HEK293T (cell line): ENCODE measurements at regions not wholly inside any gene's neighbourhood (a gene's known extent, or its start where the extent isn't known, plus 50 kb on each side); places are given as distances from the start of the nearest gene placed in this dataset.

Experiments used
- ARNT ChIP-seq: fragments of 450-650 bp; IDR thresholded peaks from 2 replicates; pipeline ENCODE4 v1.6.1; 2017; ENCODE audit warnings: mild to moderate bottlenecking
- BHLHE40 ChIP-seq: fragments of 450-650 bp; IDR thresholded peaks from 2 replicates; pipeline ENCODE4 v1.6.1; 2016; ENCODE audit warnings: mild to moderate bottlenecking, moderate library complexity, borderline replicate concordance
- CTBP1 ChIP-seq: fragments of 450-650 bp; IDR thresholded peaks from 2 replicates; pipeline ENCODE4 v1.6.1; 2016; ENCODE audit warnings: borderline replicate concordance
- ELF4 ChIP-seq: fragments of 450-650 bp; IDR thresholded peaks from 2 replicates; pipeline ENCODE4 v1.6.1; 2017; ENCODE audit warnings: antibody characterized with exemption
- FOXK2 ChIP-seq: fragments of 450-650 bp; IDR thresholded peaks from 2 replicates; pipeline ENCODE4 v1.6.1; 2016; ENCODE audit warnings: mild to moderate bottlenecking
- L3MBTL2 ChIP-seq: fragments of 450-650 bp; conservative IDR thresholded peaks from 2 replicates; pipeline ENCODE4 v1.6.1; 2016; ENCODE audit warnings: mild to moderate bottlenecking
- NFRKB ChIP-seq: fragments of 450-650 bp; IDR thresholded peaks from 2 replicates; pipeline ENCODE4 v1.6.1; 2016; ENCODE audit warnings: mild to moderate bottlenecking, moderate library complexity
- SP1 ChIP-seq: fragments of 450-650 bp; IDR thresholded peaks from 2 replicates; pipeline ENCODE4 v1.6.1; 2017
- SUZ12 ChIP-seq: fragments of 450-650 bp; IDR thresholded peaks from 2 replicates; pipeline ENCODE4 v1.6.1; 2016; ENCODE audit warnings: mild to moderate bottlenecking
- TARDBP ChIP-seq: fragments of 450-650 bp; IDR thresholded peaks from 2 replicates; pipeline ENCODE4 v1.6.1; 2016
- ZNF384 ChIP-seq: fragments of 450-650 bp; IDR thresholded peaks from 2 replicates; pipeline ENCODE4 v1.6.1; 2016

DNA sequence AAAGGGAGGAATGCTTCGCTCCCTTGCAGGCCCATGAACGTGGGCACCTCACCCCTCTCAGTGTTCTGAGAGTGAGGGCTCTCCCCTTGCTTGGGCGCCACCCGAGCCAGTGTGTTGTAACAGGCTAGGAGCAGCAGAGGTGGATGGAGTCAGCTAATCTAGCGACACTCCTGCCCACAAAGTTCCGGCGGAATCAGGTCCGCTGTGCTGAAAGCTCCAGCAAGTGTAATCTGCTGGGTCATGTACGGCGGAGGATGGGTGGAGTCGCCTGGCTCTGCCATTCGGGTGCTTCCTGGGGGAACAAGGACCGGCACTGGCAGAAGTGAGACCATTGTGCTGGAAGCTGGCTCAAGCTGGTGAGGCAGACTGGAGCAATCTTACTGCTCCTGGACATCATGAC is 1310.1 kb downstream of the EPHA7 start:
- no peak for TF ChIP-seq BHLHE40
- no peak for TF ChIP-seq ZNF384
- TF ChIP-seq SUZ12 = no peak
- no peak for TF ChIP-seq NFRKB
- TF ChIP-seq CTBP1 = no peak
- no peak for TF ChIP-seq TARDBP
- no peak for TF ChIP-seq ARNT
- no peak for TF ChIP-seq FOXK2
- TF ChIP-seq SP1 = no peak
- no peak for TF ChIP-seq L3MBTL2
- TF ChIP-seq ELF4 = no peak
